ENCODE measurements at regions not wholly inside any gene's neighbourhood (a gene's known extent, or its start where the extent isn't known, plus 50 kb on each side); places are given as distances from the start of the nearest gene placed in this dataset.

DNA sequence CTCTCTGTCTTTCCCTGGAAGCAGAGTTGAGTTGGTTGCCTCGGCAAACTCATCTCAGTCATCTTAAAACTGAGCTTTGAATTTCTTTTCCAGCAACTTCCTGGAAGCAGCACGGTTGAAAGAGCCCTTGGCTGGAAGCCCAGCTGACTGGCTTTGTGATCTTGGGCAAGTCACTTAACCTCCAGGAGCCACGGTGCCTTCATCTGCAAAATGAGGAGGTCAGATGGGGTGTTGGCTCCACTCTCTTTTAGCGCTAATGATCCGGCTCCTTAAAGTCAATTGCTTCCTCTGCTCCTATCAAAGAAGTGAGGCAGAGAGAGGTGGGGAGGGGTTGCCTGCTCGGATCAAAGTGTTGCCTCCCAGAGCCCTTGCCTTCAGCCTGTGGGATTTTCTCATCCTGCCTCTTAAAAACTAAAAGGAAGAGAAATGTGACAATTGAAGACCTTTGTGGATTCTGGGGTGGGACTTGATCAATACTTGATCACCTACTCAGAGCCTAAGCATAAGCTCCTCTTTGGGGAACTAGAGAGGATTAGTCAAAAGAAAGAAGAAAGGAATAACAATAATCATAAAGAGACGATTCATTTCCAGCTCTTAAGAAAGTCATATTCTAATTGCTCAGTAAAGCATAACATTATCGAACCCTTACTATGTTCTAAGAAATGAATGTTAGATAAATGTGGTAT, 86.6 kb downstream of the MYCN start:
- CTCF ChIA-PET, result interaction anchor here (0.7 kb wide), 1 partner anchor 62 kb away, joined by 3 read pairs; no protein-coding TSS in a partner anchor
- POLR2A ChIA-PET (ENCODE audit: unreplicated experiment), result no interaction called here
- Histone ChIP-seq H3K4ac (ENCODE audit: low read depth, low read length) (no peak overlapping the region), H3K4me3 (ENCODE audit: insufficient read depth, low read depth, low read length) (no peak overlapping the region), H4K91ac (ENCODE audit: insufficient read depth, low read depth, low read length) (no peak overlapping the region), H2BK15ac (ENCODE audit: low read depth, low read length) (no peak overlapping the region), H3K79me1 (ENCODE audit: low read depth in 1 of 2, low read length in 2 of 2) (no peaks in the 10 kb centered on the region), H2BK20ac (ENCODE audit: low read depth, low read length) (no peak overlapping the region), H3K4me2 (ENCODE audit: low read depth, low read length) (no peak overlapping the region), H2BK120ac (ENCODE audit: low read depth, low read length) (no peak overlapping the region), H3K23ac (ENCODE audit: low read depth, low read length) (no peak overlapping the region), H2AK5ac (ENCODE audit: low read depth, low read length) (no peak overlapping the region), H2AFZ (replicated peaks; ENCODE audit: low read length, poor library complexity) (no peak overlapping the region), H3K18ac (ENCODE audit: low read depth, low read length) (no peak overlapping the region), H4K5ac (ENCODE audit: low read depth, low read length) (no peak overlapping the region), H3K4me1 (ENCODE audit: control insufficient read depth, insufficient read depth, low read length) (no peaks in the 10 kb centered on the region), H4K20me1 (ENCODE audit: insufficient read depth, low read length) (no peaks in the 10 kb centered on the region), H4K8ac (ENCODE audit: low read depth in 2 of 2, low read length in 2 of 2) (no peak overlapping the region), H2BK5ac (ENCODE audit: low read depth, low read length, poor library complexity, severe bottlenecking) (no peak overlapping the region), H3K27me3 (ENCODE audit: control insufficient read depth, insufficient read depth, low read length) (no peaks in the 10 kb centered on the region), H3K27ac (ENCODE audit: insufficient read depth, low read length) (no peak overlapping the region), H3K56ac (ENCODE audit: extremely low read depth, insufficient read depth, low read length) (no peak overlapping the region), H3K9me3 (ENCODE audit: control insufficient read depth, insufficient read depth, low read length) (peaks cover 31% of the 10 kb centered on the region), H3K9ac (ENCODE audit: low read depth, low read length) (no peak overlapping the region), H3K36me3 (ENCODE audit: control insufficient read depth, insufficient read depth, low read length) (no peaks in the 10 kb centered on the region), H2AK9ac (replicated peaks; ENCODE audit: low read depth, low read length, poor library complexity) (no peak overlapping the region), H3K14ac (replicated peaks; ENCODE audit: low read depth, low read length) (no peak overlapping the region), H3K9me1 (ENCODE audit: insufficient read depth, low read length) (no peaks in the 10 kb centered on the region)
- dilution Hi-C loops (cut with HindIII; ENCODE audit: low sequenced_read_pairs, unreplicated experiment) (no loop called here), intact Hi-C loops (cut with micrococcal nuclease) (no loop called here), in situ Hi-C loops (cut with MboI; ENCODE audit: low sequenced_read_pairs) (no loop called here)
- no CpG with 5 or more reads among the region's 8 CpGs for WGBS, 2 experiments (ENCODE audit: extremely low coverage in 2 of 2, insufficient read length in 1 of 2)
- ATAC-seq (ENCODE audit: low read depth), result no peak
- TF ChIP-seq, protein P1, sequence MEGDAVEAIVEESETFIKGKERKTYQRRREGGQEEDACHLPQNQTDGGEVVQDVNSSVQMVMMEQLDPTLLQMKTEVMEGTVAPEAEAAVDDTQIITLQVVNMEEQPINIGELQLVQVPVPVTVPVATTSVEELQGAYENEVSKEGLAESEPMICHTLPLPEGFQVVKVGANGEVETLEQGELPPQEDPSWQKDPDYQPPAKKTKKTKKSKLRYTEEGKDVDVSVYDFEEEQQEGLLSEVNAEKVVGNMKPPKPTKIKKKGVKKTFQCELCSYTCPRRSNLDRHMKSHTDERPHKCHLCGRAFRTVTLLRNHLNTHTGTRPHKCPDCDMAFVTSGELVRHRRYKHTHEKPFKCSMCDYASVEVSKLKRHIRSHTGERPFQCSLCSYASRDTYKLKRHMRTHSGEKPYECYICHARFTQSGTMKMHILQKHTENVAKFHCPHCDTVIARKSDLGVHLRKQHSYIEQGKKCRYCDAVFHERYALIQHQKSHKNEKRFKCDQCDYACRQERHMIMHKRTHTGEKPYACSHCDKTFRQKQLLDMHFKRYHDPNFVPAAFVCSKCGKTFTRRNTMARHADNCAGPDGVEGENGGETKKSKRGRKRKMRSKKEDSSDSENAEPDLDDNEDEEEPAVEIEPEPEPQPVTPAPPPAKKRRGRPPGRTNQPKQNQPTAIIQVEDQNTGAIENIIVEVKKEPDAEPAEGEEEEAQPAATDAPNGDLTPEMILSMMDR (conservative IDR thresholded peaks at IDR 0.05; ENCODE audit: low read depth, low read length), result no peak
- TF ChIP-seq CEBPB (IDR thresholded peaks at IDR 0.05; ENCODE audit: low read depth, low read length) (no peak), RCOR1 (IDR thresholded peaks at IDR 0.05; ENCODE audit: insufficient replicate concordance, low read length) (no peak), RAD21 (IDR thresholded peaks at IDR 0.05; ENCODE audit: low read length) (no peak)
- TF ChIP-seq, protein P2, sequence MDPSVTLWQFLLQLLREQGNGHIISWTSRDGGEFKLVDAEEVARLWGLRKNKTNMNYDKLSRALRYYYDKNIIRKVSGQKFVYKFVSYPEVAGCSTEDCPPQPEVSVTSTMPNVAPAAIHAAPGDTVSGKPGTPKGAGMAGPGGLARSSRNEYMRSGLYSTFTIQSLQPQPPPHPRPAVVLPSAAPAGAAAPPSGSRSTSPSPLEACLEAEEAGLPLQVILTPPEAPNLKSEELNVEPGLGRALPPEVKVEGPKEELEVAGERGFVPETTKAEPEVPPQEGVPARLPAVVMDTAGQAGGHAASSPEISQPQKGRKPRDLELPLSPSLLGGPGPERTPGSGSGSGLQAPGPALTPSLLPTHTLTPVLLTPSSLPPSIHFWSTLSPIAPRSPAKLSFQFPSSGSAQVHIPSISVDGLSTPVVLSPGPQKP (IDR thresholded peaks at IDR 0.05; ENCODE audit: borderline replicate concordance, low read depth, low read length), result no peak
- BruUV-seq (replicated peaks), result no TSS peak
- DNase-seq, result no peak

All from IMR-90 (cell line).